Colonic mucosa (tissue), 4 donors: ENCODE measurements at regions not wholly inside any gene's neighbourhood (a gene's known extent, or its start where the extent isn't known, plus 50 kb on each side); places are given as distances from the start of the nearest gene placed in this dataset.

Experiments
- DNase-seq: peaks from one replicate; pipeline ENCODE4 v3.0.0-alpha.2; 2020
- H3K27ac ChIP-seq: fragments of 200-600 bp; one replicate; pipeline ENCODE4 v1.8.0; 2021
- H3K27me3 ChIP-seq: fragments of 200-600 bp; one replicate; pipeline ENCODE4 v1.8.0; 2021
- H3K36me3 ChIP-seq: fragments of 200-600 bp; one replicate; pipeline ENCODE4 v1.8.0; 2021
- H3K4me1 ChIP-seq: fragments of 200-600 bp; one replicate; pipeline ENCODE4 v1.8.0; 2021; ENCODE audit warnings: mild to moderate bottlenecking
- H3K4me3 ChIP-seq: fragments of 200-600 bp; one replicate; pipeline ENCODE4 v1.8.0; 2021
- H3K9ac ChIP-seq, 2 donors: one replicate each; pipeline ENCODE4 v1.7.0; 2013; ENCODE audit warnings: control low read depth in 2 of 2, low read depth in 2 of 2, low read length in 2 of 2
- H3K9me3 ChIP-seq: fragments of 200-600 bp; one replicate; pipeline ENCODE4 v1.8.0; 2021
- CTCF ChIP-seq: fragments of 200-600 bp; IDR thresholded peaks from one replicate; pipeline ENCODE4 v1.8.0; 2022; ENCODE audit warnings: antibody characterized with exemption, mild to moderate bottlenecking
- intact Hi-C: fragments of 100-400 bp; cut with DNase I; formaldehyde crosslinking; loops from one replicate; pipeline ENCODE4 v1.14.1; 2022
- donor health status: healthy.
- donor health status: DM: no; HTN: no; CAD: no.
- donor health status: DM: no; HTN: no; CAD: no.

- Histone ChIP-seq H3K27me3 (no peaks in the 10 kb centered on the region), H3K9ac (no peak overlapping the region), H3K36me3 (no peaks in the 10 kb centered on the region), H3K4me1 (no peaks in the 10 kb centered on the region), H3K9me3 (no peaks in the 10 kb centered on the region), H3K4me3 (no peak overlapping the region), H3K27ac (peak overlapping the region; percentile 56)
- intact Hi-C loops: no loop called here
- TF ChIP-seq CTCF: no peak
- peak; percentile 54 for DNase-seq
These were observed 63.7 kb upstream of the FAM120A start for GRCh38 chr9:93387791-93388190.

- DNase-seq: peak; percentile 40
- Histone ChIP-seq H3K9me3 (no peaks in the 10 kb centered on the region), H3K9ac (peak overlapping the region in 1 of 2 donors; percentile 72), H3K36me3 (no peaks in the 10 kb centered on the region), H3K27ac (peak overlapping the region; percentile 79), H3K27me3 (no peaks in the 10 kb centered on the region), H3K4me1 (no peaks in the 10 kb centered on the region), H3K4me3 (no peak overlapping the region)
- intact Hi-C loops: no loop called here
- TF ChIP-seq CTCF: no peak
These were observed 60.5 kb upstream of the FAM120A start for GRCh38 chr9:93390953-93391515.

- H3K36me3 ChIP-seq: no peaks in the 10 kb centered on the region
- TF ChIP-seq CTCF: no peak
- no peak overlapping the region for H3K4me3 ChIP-seq
- H3K9me3 ChIP-seq: no peaks in the 10 kb centered on the region
- H3K9ac ChIP-seq: peak overlapping the region in 1 of 2 donors; percentile 72
- H3K27me3 ChIP-seq: no peaks in the 10 kb centered on the region
- peak overlapping the region; percentile 79 for H3K27ac ChIP-seq
- intact Hi-C loops: no loop called here
- DNase-seq: peak; percentile 81
- H3K4me1 ChIP-seq: no peaks in the 10 kb centered on the region
These were observed 59.6 kb upstream of the FAM120A start for GRCh38 chr9:93391898-93392297.

GRCh38 chr9:93392974-93393373, 58.5 kb upstream of the FAM120A start:
- no peaks in the 10 kb centered on the region for H3K36me3 ChIP-seq
- H3K4me1 ChIP-seq: no peaks in the 10 kb centered on the region
- H3K4me3 ChIP-seq: no peak overlapping the region
- no peak for DNase-seq
- H3K9ac ChIP-seq: no peak overlapping the region
- no peaks in the 10 kb centered on the region for H3K27me3 ChIP-seq
- TF ChIP-seq CTCF: no peak
- no peak overlapping the region for H3K27ac ChIP-seq
- H3K9me3 ChIP-seq: no peaks in the 10 kb centered on the region
- intact Hi-C loops: no loop called here
